Middle frontal gyrus (tissue), 1 donor: ENCODE measurements at regions not wholly inside any gene's neighbourhood (a gene's known extent, or its start where the extent isn't known, plus 50 kb on each side); places are given as distances from the start of the nearest gene placed in this dataset.
"Not testable (repeated sequence)": the region's sequence is repeated elsewhere in the genome, so short reads cannot be mapped to it uniquely, and the experiment has no call there.

ENCODE experiments used
- DNase-seq: peaks from one replicate; pipeline ENCODE4 v3.0.0-alpha.2; 2015; ENCODE audit warnings: low spot score; ENCODE audit errors: extremely low spot score

- DNase-seq: no peak
Measured at GRCh38 chr2:145906354-145906753, 1386.4 kb upstream of the ZEB2 start.

GRCh38 chr2:145905371-145905770 lies 1385.5 kb upstream of the ZEB2 start:
- DNase-seq: no peak

GRCh38 chr2:145897151-145897550 lies 1377.2 kb upstream of the ZEB2 start:
- no peak for DNase-seq

GRCh38 chr2:145887915-145888314 lies 1368.0 kb upstream of the ZEB2 start:
- no peak for DNase-seq

GRCh38 chr2:145880997-145881396 lies 1361.1 kb upstream of the ZEB2 start:
- DNase-seq: not testable (repeated sequence)

GRCh38 chr2:145875016-145875415 lies 1355.1 kb upstream of the ZEB2 start:
- DNase-seq: no peak

GRCh38 chr2:145874466-145874865 lies 1354.5 kb upstream of the ZEB2 start:
- no peak for DNase-seq

GRCh38 chr2:145864501-145864900 lies 1344.6 kb upstream of the ZEB2 start:
- no peak for DNase-seq

- no peak for DNase-seq
Measured at GRCh38 chr2:145861940-145862339, 1342.0 kb upstream of the ZEB2 start.

GRCh38 chr2:145860083-145860482 lies 1340.2 kb upstream of the ZEB2 start:
- no peak for DNase-seq

GRCh38 chr2:145855142-145855541 lies 1335.2 kb upstream of the ZEB2 start:
- DNase-seq: no peak

GRCh38 chr2:145854039-145854755 lies 1334.3 kb upstream of the ZEB2 start:
- no peak for DNase-seq

GRCh38 chr2:145851730-145852129 lies 1331.8 kb upstream of the ZEB2 start:
- DNase-seq: no peak

GRCh38 chr2:145849466-145849865 lies 1329.5 kb upstream of the ZEB2 start:
- DNase-seq: no peak

- DNase-seq: no peak
Measured at GRCh38 chr2:145846982-145847381, 1327.1 kb upstream of the ZEB2 start.

GRCh38 chr2:145845923-145846322 lies 1326.0 kb upstream of the ZEB2 start:
- no peak for DNase-seq

- no peak for DNase-seq
Measured at GRCh38 chr2:145845207-145845894, 1325.4 kb upstream of the ZEB2 start.

- DNase-seq: no peak
Measured at GRCh38 chr2:145841973-145842372, 1322.1 kb upstream of the ZEB2 start.

- no peak for DNase-seq
Measured at GRCh38 chr2:145836986-145837385, 1317.1 kb upstream of the ZEB2 start.

GRCh38 chr2:145835665-145836064 lies 1315.7 kb upstream of the ZEB2 start:
- no peak for DNase-seq

- DNase-seq: no peak
Measured at GRCh38 chr2:145832681-145833080, 1312.8 kb upstream of the ZEB2 start.

- no peak for DNase-seq
Measured at GRCh38 chr2:145829931-145830330, 1310.0 kb upstream of the ZEB2 start.

GRCh38 chr2:145827235-145827634 lies 1307.3 kb upstream of the ZEB2 start:
- DNase-seq: no peak
